COR-L47 (cell line): ENCODE measurements at regions not wholly inside any gene's neighbourhood (a gene's known extent, or its start where the extent isn't known, plus 50 kb on each side); places are given as distances from the start of the nearest gene placed in this dataset.
"Not testable (repeated sequence)": the region's sequence is repeated elsewhere in the genome, so short reads cannot be mapped to it uniquely, and the experiment has no call there.

Experiments used
- DNase-seq: peaks from one replicate; lab custom pipeline; 2025; lab: John Stamatoyannopoulos, UW

GRCh38 chr15:79608066-79608864, 176.1 kb downstream of the MINAR1 start:
- no peak for DNase-seq

- no peak for DNase-seq
Observed at GRCh38 chr15:79609506-79609905, 177.4 kb downstream of the MINAR1 start.

GRCh38 chr15:79610021-79610420, 177.9 kb downstream of the MINAR1 start:
- DNase-seq: no peak

- DNase-seq: no peak
Observed at GRCh38 chr15:79615754-79616153, 183.6 kb downstream of the MINAR1 start.

GRCh38 chr15:79617071-79617470, 184.9 kb downstream of the MINAR1 start:
- no peak for DNase-seq

GRCh38 chr15:79620112-79620857, 188.1 kb downstream of the MINAR1 start:
- DNase-seq: no peak

- DNase-seq: not testable (repeated sequence)
Observed at GRCh38 chr15:79621805-79622204, 189.7 kb downstream of the MINAR1 start.

GRCh38 chr15:79623488-79623887, 191.4 kb downstream of the MINAR1 start:
- no peak for DNase-seq

GRCh38 chr15:79629687-79630086, 197.6 kb downstream of the MINAR1 start:
- no peak for DNase-seq

GRCh38 chr15:79632457-79632856, 200.3 kb downstream of the MINAR1 start:
- no peak for DNase-seq

GRCh38 chr15:79635149-79635771, 203.1 kb downstream of the MINAR1 start:
- no peak for DNase-seq

GRCh38 chr15:79635897-79636561, 203.9 kb downstream of the MINAR1 start:
- DNase-seq: no peak

GRCh38 chr15:79640206-79640605, 208.1 kb downstream of the MINAR1 start:
- no peak for DNase-seq

- DNase-seq: no peak
Observed at GRCh38 chr15:79641841-79642240, 209.7 kb downstream of the MINAR1 start.

- DNase-seq: no peak
Observed at GRCh38 chr15:79643393-79643792, 211.3 kb downstream of the MINAR1 start.

- DNase-seq: no peak
Observed at GRCh38 chr15:79644091-79644490, 212.0 kb downstream of the MINAR1 start.

GRCh38 chr15:79652972-79653371, 220.8 kb downstream of the MINAR1 start:
- not testable (repeated sequence) for DNase-seq

- no peak for DNase-seq
Observed at GRCh38 chr15:79653533-79653932, 221.4 kb downstream of the MINAR1 start.

- DNase-seq: no peak
Observed at GRCh38 chr15:79656151-79657000, 224.2 kb downstream of the MINAR1 start.

- DNase-seq: no peak
Observed at GRCh38 chr15:79657722-79658121, 225.6 kb downstream of the MINAR1 start.

GRCh38 chr15:79659691-79660090, 227.6 kb downstream of the MINAR1 start:
- no peak for DNase-seq
